Sigmoid colon (tissue), 4 donors: ENCODE measurements at regions not wholly inside any gene's neighbourhood (a gene's known extent, or its start where the extent isn't known, plus 50 kb on each side); places are given as distances from the start of the nearest gene placed in this dataset.

ENCODE experiments used
- EP300 ChIP-seq, 4 donors: sonication (generic); formaldehyde crosslinking; IDR thresholded peaks; one replicate each; pipeline ENCODE4 v1.6.1; 2017; ENCODE audit warnings: antibody characterized with exemption in 4 of 4
- POLR2A ChIP-seq, 2 donors: fragments of 450-650 bp; IDR thresholded peaks; one replicate each; pipeline ENCODE4 v1.6.1; 2016; ENCODE audit warnings: antibody characterized with exemption in 2 of 2, mild to moderate bottlenecking in 2 of 2, moderate library complexity in 2 of 2
- POLR2AphosphoS5 ChIP-seq, 4 donors: sonication (generic); formaldehyde crosslinking; IDR thresholded peaks; one replicate each; pipeline ENCODE4 v1.6.1; 2017; ENCODE audit warnings: antibody characterized with exemption in 4 of 4
- TF ChIP-seq, protein P1 (sequence below), 4 experiments: fragments of 450-650 bp in 3 of 4; fragments of 200-600 bp in 1 of 4; IDR thresholded peaks; one replicate each; pipeline ENCODE4 v1.5.1; 2016 to 2019; ENCODE audit warnings: antibody characterized with exemption in 4 of 4, mild to moderate bottlenecking in 3 of 4, moderate library complexity in 2 of 4

DNA sequence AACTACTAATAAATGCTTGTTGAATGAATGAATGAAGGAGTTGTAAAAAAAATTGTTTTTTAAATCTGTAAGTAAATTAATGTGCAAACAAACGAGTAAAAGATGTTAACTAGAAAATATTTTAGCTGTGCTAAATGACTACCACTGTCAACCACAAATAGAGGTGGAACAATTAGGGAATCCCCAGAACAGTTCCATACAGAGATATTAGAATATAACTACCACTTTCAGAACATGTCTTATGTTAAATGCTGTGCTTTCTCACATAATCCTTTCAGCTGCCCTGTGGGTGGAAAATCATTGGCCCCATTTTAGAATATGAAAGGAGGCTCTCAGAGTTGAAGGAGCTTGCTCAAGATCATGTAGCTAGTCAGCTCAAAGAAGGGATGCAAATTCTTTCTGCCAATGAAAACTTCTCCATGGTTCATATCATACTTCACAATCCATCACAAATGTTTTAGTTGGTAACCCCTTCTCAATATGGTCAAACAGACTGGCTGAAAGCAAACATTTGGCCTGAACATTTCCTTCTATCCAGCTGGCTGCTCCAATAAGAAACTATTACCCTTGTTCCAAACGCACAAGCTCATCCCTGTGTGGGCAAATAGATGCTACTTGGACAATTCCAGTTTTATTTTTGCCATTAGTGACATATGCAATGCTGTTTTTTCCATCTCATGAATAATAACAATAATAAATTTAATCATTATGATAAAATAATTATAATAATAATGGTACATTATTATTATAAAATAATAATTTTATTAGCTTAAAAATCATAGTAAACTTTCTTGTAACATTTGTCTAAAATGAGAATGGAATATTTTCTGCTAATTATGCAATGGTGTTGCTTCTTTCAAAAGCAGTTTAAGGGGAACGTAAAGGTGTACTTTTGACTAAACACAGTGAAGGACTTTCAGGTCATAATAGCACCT lies 290.4 kb upstream of the STT3B start:
- TF ChIP-seq POLR2AphosphoS5 (IDR thresholded peaks at IDR 0.05) (no peak), POLR2A (IDR thresholded peaks at IDR 0.05) (no peak), EP300 (IDR thresholded peaks at IDR 0.05) (no peak)
- TF ChIP-seq, protein P1, sequence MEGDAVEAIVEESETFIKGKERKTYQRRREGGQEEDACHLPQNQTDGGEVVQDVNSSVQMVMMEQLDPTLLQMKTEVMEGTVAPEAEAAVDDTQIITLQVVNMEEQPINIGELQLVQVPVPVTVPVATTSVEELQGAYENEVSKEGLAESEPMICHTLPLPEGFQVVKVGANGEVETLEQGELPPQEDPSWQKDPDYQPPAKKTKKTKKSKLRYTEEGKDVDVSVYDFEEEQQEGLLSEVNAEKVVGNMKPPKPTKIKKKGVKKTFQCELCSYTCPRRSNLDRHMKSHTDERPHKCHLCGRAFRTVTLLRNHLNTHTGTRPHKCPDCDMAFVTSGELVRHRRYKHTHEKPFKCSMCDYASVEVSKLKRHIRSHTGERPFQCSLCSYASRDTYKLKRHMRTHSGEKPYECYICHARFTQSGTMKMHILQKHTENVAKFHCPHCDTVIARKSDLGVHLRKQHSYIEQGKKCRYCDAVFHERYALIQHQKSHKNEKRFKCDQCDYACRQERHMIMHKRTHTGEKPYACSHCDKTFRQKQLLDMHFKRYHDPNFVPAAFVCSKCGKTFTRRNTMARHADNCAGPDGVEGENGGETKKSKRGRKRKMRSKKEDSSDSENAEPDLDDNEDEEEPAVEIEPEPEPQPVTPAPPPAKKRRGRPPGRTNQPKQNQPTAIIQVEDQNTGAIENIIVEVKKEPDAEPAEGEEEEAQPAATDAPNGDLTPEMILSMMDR (IDR thresholded peaks at IDR 0.05), result no peak
